GM19351 (cell line): ENCODE measurements at regions not wholly inside any gene's neighbourhood (a gene's known extent, or its start where the extent isn't known, plus 50 kb on each side); places are given as distances from the start of the nearest gene placed in this dataset.

Experiments used
- ATAC-seq: cut with Tn5 transposase; IDR thresholded peaks from one replicate; pipeline ENCODE4 v1.9.1; 2021; ENCODE audit warnings: mild to moderate bottlenecking, moderate library complexity; ENCODE audit not compliant: unreplicated experiment

GRCh38 chr6:100144991-100145390 lies 151.0 kb upstream of the MCHR2 start:
- ATAC-seq, result no peak

- ATAC-seq, result no peak
Measured at GRCh38 chr6:100138346-100139022, 144.5 kb upstream of the MCHR2 start.

DNA sequence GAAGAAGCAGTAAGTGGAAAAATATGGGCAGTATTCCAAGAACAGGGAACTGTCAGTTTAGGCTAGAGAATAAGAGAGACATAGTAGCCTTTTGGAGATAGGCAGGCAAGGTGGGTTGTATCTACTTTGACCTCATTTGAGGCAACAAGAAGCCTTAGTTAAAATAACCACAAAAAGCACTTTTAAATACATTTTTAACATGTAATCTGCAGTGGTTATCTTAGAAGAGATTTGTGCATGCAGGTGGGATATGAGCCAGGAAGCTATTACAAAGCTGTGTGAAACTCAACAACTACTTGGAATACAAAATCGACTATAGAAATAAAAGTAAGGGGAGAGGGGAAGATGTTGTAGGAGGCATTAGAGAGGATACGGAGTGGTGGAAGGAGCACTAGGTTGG lies 143.7 kb upstream of the MCHR2 start:
- ATAC-seq, result no peak

GRCh38 chr6:100136590-100136989 lies 142.6 kb upstream of the MCHR2 start:
- no peak for ATAC-seq

DNA sequence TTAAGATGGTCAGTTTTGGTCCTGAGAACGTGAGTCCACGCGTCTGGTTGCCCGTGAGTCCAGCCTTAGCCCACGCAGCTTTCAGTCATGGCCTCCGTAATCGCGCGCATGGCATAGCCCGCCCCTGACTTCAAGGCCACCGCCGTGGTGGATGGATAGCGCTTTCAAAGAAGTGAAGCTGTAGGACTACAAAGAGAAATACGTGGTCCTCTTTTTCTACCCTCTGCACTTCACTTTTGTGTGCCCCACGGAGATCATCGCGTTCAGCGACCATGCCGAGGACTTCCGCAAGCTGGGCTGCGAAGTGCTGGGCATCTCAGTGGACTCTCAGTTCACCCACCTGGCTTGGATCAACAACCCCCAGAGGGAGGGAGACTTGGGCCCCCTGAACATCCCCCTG lies 142.0 kb upstream of the MCHR2 start:
- no peak for ATAC-seq

DNA sequence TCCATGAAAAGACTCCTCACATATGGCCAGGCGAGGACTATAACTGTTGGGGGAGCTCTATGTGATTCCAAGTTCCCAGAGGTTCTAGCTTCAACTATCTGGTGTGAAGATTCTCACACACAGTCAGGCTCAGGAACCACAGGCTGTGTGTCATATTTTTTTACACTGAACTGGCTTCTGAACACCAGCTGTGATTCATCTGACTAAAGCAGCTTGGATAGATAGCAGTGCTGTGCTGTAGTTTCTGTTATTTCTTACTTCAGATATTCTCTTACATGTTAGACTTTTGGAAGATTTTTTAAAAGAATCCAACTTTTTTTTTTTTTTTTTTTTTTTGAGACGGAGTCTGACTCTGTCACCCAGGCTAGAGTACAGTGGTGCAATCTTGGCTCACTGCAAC lies 140.7 kb upstream of the MCHR2 start:
- ATAC-seq, result no peak

DNA sequence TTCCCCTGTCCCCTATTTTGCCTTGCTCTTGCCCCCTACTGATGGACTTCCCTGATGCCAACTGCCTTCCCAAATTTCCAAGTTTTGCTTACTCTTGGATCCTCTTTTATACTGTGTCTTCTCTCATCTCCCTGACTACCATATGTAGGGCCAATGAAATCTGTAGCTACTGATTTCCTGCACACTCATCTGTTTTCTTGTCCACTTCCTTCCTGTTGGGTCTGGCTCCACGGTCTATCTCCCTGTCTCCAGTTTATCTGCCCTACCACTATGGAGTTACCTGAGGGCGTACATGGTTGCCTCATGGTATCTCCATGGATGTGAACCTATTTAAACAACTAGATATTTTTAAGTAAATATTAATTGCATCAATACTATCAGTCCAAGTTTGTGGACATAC lies 140.3 kb upstream of the MCHR2 start:
- no peak for ATAC-seq

GRCh38 chr6:100132005-100132404 lies 138.0 kb upstream of the MCHR2 start:
- ATAC-seq, result no peak

- no peak for ATAC-seq
Measured at GRCh38 chr6:100130630-100131029, 136.6 kb upstream of the MCHR2 start.

DNA sequence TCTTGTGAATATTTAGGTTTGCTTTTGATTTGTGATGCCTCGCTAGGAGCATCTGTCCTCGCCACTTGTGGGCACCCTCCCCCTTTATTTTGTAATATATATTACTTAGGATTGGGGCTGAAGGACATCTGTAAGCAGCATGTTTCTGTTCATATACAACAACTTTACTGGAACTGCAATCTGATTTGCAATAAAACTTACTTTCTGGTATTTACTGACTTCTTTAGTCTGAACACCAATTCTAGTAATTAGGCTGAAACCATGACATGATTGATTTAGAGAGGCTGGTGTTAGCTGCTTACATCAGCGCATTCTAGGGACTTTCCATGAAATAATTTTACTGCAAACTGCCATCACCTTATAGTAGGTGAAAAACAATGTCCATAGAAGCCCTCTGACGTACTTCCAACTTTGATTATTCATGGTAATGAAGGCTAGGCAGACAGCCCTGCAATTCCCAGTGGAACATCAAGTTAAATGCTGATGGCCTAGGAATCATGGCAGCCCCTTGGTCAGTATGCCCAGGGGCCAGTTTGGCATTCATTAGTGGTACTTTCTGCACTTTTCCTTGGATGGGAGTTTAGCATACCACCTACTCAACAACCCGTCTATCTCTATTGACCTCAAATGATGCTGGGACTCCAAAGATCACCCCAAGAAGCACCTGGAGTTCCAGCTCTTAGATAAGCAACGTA lies 132.9 kb upstream of the MCHR2 start:
- peak; percentile 83 for ATAC-seq

DNA sequence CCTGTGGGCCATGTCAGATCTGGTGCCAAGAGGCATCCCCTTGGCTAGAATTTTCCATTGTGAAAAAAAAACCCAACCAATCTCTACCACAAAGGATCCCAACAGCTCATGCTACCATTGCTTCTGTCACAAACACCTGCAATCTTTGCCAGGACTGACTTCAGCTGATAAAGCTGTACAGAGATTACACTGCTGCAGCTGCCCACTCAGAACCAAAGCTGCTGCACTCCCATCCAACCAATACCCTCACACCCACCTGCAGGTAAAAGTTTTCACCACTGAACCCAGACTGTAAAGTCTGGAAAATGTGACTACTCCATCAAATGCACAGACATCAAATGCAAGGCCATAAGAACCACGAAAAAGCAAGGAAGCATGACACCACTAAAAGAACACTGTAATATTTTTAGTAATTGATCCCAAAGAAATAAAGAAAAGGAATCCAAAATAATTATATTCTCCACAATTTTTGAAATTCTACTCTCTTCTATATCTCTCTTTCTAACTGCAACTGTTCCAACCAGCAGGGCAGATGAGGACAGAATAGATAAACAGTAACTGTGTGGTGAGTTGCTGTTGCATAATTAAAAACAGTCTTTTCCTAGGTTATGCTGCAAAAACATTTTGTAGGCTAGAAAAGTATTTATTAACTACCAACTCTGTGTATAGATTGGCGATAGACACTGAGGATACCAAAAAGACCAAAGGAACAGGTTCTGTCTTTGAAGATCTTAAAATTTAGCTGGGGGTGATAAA lies 128.0 kb upstream of the MCHR2 start:
- ATAC-seq, result no peak

GRCh38 chr6:100119261-100119660 lies 125.2 kb upstream of the MCHR2 start:
- ATAC-seq, result no peak

DNA sequence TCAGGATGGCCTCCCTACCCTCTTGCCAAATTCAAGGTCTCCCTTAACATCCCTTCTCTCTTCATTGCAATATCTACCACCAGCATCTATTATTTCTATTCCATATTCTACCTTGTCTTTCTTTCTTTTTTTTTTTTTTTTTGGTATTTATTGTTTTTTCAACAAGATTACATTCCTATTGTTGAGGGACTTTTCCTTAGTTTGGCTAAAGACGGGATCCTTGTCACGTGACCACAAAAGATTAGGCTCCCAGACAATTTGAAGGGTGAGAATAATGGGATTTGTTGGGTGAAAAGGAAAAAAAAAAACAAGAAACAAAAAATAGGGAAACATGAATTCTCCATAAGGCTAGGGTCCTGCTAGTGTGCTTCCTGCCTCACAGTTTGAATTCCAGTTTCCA lies 124.3 kb upstream of the MCHR2 start:
- ATAC-seq, result no peak

DNA sequence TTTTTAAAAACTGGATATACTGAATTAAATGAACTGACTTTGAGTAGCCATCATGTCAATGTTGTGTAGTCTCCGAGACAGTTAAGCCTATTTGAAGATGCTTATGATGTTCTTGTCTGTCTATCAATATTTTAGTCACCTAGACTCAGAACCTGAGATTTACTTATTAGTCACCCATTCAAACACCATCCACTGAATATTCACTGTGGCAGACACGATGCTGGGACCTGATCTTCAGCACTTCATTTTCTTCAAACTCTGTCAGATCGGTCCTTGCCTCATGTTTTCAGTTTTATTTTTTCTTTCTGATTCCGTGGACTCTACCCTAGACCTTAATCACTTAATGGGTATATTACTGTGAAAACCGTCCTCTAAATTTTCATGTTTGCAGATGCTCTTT lies 123.7 kb upstream of the MCHR2 start:
- ATAC-seq, result no peak

DNA sequence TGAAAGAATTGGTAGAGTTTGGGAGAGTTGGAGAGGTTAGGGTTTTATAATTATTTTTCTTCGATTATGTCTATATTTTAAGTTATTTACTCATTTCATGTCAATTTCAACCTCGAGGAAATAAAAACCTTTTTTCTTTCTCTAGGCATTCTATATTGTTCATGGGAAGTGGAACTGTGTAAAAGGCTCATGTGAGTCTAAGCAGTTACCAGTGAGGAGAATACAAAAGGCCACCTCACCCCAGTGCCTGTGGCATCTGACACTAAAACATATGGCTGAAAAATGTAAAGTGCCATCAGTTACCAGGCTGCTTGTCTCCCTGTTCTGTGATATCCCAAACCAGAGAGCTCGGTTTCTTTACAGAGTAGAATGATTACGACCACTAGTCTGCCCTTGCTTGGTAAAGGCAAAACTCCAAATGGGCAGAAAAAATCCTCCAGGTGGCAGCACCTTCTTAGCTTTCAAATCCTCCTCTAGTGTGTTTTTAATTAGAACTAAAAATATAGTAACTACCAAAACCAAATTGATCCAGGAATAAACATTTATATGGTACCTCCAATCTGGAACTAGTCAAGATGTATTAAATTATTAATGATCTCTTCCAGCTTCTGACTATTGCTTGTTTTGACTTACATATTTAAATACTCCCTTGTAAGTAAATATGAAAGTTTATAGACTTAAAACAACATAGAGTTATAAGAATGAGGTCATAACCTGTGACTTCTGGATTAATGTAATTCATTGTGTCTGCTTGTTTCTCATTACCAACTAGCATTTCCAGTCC lies 122.6 kb upstream of the MCHR2 start:
- peak; percentile 81 for ATAC-seq

GRCh38 chr6:100115407-100116101 lies 121.5 kb upstream of the MCHR2 start:
- ATAC-seq, result no peak

DNA sequence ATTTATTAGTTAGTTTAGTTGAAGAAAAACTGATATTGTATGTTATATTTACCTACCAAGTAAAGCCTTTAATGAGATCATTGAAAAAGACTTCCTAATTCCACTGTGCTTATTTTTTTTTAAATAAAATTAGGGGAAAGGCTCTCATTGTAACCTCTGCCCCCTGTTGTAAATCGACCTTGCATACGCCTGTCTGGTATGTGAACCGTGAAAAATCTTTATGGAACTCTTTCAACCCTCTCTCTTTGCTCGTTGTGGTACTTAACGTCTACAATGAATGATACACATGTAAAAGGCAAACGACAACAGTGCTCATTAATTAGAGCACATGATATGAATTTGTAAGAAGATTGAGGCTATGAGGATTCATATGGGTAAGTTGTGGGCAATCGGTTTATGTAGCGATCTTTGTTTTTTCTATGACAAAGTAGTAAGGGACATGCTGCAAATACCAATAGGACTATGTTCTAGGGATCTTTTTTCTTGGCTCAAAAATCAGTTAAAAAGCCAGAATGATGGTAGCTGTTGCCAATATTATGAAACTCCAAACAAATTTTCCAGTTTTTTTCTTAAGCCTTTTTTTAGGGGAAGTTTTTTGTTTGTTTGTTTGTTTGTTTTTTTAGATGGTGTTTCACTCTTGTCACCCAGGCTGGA lies 119.0 kb upstream of the MCHR2 start:
- ATAC-seq, result no peak

DNA sequence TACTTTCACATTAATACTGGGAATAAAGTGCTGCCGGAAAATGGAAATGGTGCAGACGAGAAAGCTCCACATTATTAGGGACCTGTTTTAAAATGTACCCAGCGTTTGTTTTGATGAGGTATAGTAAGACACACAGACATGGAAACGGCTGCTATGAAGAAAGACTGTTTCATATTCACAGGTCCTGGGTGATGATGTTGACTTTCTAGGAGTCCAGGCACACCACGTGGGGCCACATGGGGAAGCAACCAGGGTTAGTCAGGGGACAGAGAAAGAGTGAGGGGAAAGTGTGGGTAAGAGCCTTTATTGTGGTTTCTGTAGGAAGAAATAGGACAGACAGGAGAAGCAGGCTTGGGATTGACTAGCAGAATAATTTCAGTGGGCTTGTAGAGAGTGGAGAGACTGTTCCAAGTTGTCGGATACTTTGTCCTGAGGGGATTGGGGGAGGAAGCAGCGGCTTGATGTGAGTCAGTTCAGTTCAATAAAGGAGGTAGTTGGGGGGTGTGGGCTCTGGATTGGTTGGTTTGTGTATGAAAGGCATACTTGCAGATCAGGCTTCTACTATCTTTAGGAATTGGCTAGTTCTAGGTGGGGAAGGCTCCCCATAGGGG lies 112.0 kb upstream of the MCHR2 start:
- ATAC-seq, result no peak

DNA sequence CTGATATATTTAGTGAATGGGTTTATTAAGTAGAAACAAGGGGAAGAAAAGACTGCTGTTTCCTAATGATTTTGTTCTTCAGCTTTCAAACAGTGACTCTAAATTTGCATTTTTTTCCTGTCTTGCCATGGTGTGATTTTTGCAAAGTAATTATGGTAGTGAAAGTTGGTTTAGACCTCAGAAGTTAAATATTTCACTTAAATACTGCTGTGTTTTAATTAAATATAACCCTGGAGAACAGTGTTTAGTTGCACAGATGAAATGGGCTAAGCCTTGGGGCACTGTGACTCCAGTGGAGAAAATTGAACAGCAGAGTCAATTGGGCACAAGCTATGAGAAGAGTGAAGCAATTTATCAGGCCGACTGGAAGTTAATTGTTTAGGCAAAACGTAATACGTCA lies 111.1 kb upstream of the MCHR2 start:
- ATAC-seq, result no peak

DNA sequence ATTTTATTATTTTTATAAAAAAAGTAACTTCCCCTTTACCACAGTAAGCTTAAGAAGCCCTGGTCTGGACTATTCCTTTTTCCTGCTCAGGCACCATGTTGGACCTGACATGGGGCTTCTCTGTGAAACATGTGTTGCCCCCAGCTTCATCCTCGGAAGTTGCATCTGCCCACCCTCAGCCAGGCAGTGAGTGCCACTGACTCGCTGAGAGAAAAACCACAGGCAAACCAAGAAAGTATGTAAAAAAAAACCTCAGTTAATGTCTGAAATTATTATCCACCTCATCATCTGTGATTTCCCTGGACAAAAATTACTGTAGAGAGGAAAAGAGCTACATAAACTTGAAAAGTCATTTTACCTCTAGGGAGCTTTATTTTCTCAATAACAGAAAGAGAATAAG lies 109.9 kb upstream of the MCHR2 start:
- no peak for ATAC-seq
